HepG2 (cell line): ENCODE measurements at regions not wholly inside any gene's neighbourhood (a gene's known extent, or its start where the extent isn't known, plus 50 kb on each side); places are given as distances from the start of the nearest gene placed in this dataset.
A peak's percentile ranks its signal among the peaks of the same experiment; 100 is the strongest.

ENCODE experiments used
- ATAC-seq: fragments of 200-7000 bp; cut with Tn5 transposase; 3 replicates; pipeline ENCODE4 v1.9.1; 2020; ENCODE audit warnings: mild to moderate bottlenecking, moderate library complexity
- BruUV-seq: library from RNA; stranded (reverse); fragments of 400-500 nt; replicated peaks from 2 replicates; lab custom pipeline; 2021; lab: Mats Ljungman, UMichigan
- CTCF ChIA-PET: fragments of 300-600 bp; formaldehyde crosslinking; extraction: SDS; loops from one replicate; lab custom pipeline; 2021; ENCODE audit warnings: low total read pairs, inconsistent platforms, low intra/inter-chr PET ratio; lab: Yijun Ruan, JAX
- POLR2A ChIA-PET: fragments of 350-600 bp; sonication (Branson Sonifier 250); formaldehyde crosslinking; loops from one replicate; lab custom pipeline; 2020; ENCODE audit warnings: antibody characterized with exemption, inconsistent platforms; lab: Yijun Ruan, JAX
- DNase-seq: peaks from one replicate; pipeline ENCODE4 v3.0.0-alpha.2; 2015; ENCODE audit warnings: low spot score
- FAIRE-seq: peaks from 3 replicates; lab custom pipeline; 2011; peaks lifted over from hg19 to GRCh38; lab: Jason Lieb, UNC
- H2AFZ ChIP-seq: one replicate; pipeline ENCODE4 v1.6.1; 2011; ENCODE audit warnings: low read length, inconsistent platforms
- H3K27ac ChIP-seq: fragments of 300-600 bp; 3 replicates; pipeline ENCODE4 v1.8.0; 2011; ENCODE audit warnings: mixed run types, mild to moderate bottlenecking, mixed read lengths, low read length, inconsistent platforms; ENCODE audit not compliant: insufficient read depth; ENCODE audit errors: extremely low read length
- H3K27me3 ChIP-seq, 2 experiments: fragments of 200-600 bp in 1 of 2; 2 replicates in 1 of 2; 3 replicates in 1 of 2; pipeline versions ENCODE4 v1.6.0 to v1.8.0; 2011; ENCODE audit warnings: low read length in 2 of 2, mild to moderate bottlenecking in 2 of 2, moderate library complexity in 2 of 2, inconsistent platforms in 1 of 2; ENCODE audit not compliant: insufficient read depth in 2 of 2, control insufficient read depth in 1 of 2
- H3K36me3 ChIP-seq, 2 experiments: fragments of 200-600 bp in 1 of 2; replicated peaks in 1 of 2; 2 replicates in 1 of 2; 3 replicates in 1 of 2; pipeline versions ENCODE4 v1.5.1 to v1.8.0; 2011; ENCODE audit warnings: low read length in 2 of 2, inconsistent platforms in 1 of 2; ENCODE audit not compliant: insufficient read depth in 2 of 2, control insufficient read depth in 1 of 2
- H3K4me1 ChIP-seq: 2 replicates; pipeline ENCODE4 v1.5.1; 2012; ENCODE audit warnings: low read length, inconsistent platforms; ENCODE audit not compliant: insufficient read depth
- H3K4me2 ChIP-seq: 2 replicates; pipeline ENCODE4 v1.6.0; 2011; ENCODE audit warnings: low read depth, low read length, inconsistent platforms
- H3K4me3 ChIP-seq, 3 experiments: fragments of 200-600 bp in 1 of 3; sonication (generic), shearing (Covaris generic) in 1 of 3; replicated peaks in 1 of 3; 2 replicates each; pipeline ENCODE4 v1.5.1; 2011 to 2016; ENCODE audit warnings: low read length in 3 of 3, inconsistent platforms in 2 of 3, low read depth in 2 of 3, mild to moderate bottlenecking in 2 of 3, control low read depth in 1 of 3, mixed read lengths in 1 of 3; ENCODE audit not compliant: insufficient read depth in 1 of 3
- H3K79me2 ChIP-seq: one replicate; pipeline ENCODE4 v1.6.1; 2011; ENCODE audit warnings: low read length, inconsistent platforms; ENCODE audit not compliant: insufficient read depth
- H3K9ac ChIP-seq: 2 replicates; pipeline ENCODE4 v1.6.0; 2011; ENCODE audit warnings: mild to moderate bottlenecking, low read depth, low read length, inconsistent platforms; ENCODE audit not compliant: insufficient read depth
- H3K9me3 ChIP-seq: 2 replicates; pipeline ENCODE4 v1.5.1; 2012; ENCODE audit warnings: mild to moderate bottlenecking, low read length
- H4K20me1 ChIP-seq: 2 replicates; pipeline ENCODE4 v1.6.0; 2011; ENCODE audit warnings: inconsistent platforms, mild to moderate bottlenecking, low read length, moderate library complexity; ENCODE audit not compliant: insufficient read depth
- ARHGAP35 ChIP-seq: sonication (generic); formaldehyde crosslinking; IDR thresholded peaks from 2 replicates; pipeline ENCODE4 v1.9.0; 2022; ENCODE audit warnings: mild to moderate bottlenecking, inconsistent platforms, moderate library complexity, missing genetic modification reagents, borderline replicate concordance
- CHCHD3 ChIP-seq: sonication (generic); formaldehyde crosslinking; IDR thresholded peaks from 2 replicates; pipeline ENCODE4 v1.8.0; 2022; ENCODE audit warnings: mild to moderate bottlenecking, missing genetic modification reagents, moderate library complexity
- PHB2 ChIP-seq: fragments of 450-650 bp; IDR thresholded peaks from 2 replicates; pipeline ENCODE4 v1.6.1; 2018; ENCODE audit not compliant: partially characterized antibody
- SP2 ChIP-seq: sonication (generic); formaldehyde crosslinking; IDR thresholded peaks from 2 replicates; pipeline ENCODE4 v1.5.1; 2020; ENCODE audit warnings: mild to moderate bottlenecking, missing genetic modification reagents
- TFAP4 ChIP-seq: sonication (generic); IDR thresholded peaks from 2 replicates; pipeline ENCODE4 v1.6.1; 2016; ENCODE audit warnings: low read depth, borderline replicate concordance
- TMF1 ChIP-seq: sonication (generic); formaldehyde crosslinking; IDR thresholded peaks from 2 replicates; pipeline ENCODE4 v1.8.1; 2022; ENCODE audit warnings: low read depth, missing genetic modification reagents
- ZBED4 ChIP-seq: sonication (generic); formaldehyde crosslinking; IDR thresholded peaks from 2 replicates; pipeline ENCODE4 v1.4.0; 2020; ENCODE audit warnings: missing genetic modification reagents, borderline replicate concordance
- ZBTB21 ChIP-seq: sonication (generic); formaldehyde crosslinking; IDR thresholded peaks from 2 replicates; pipeline ENCODE4 v1.4.0; 2020; ENCODE audit warnings: missing genetic modification reagents
- ZNF34 ChIP-seq: sonication (generic); formaldehyde crosslinking; IDR thresholded peaks from 2 replicates; pipeline ENCODE4 v1.4.0; 2020; ENCODE audit warnings: mild to moderate bottlenecking, missing genetic modification reagents, borderline replicate concordance
- ZNF432 ChIP-seq: sonication (generic); formaldehyde crosslinking; IDR thresholded peaks from 2 replicates; pipeline ENCODE4 v1.5.0; 2020; ENCODE audit warnings: missing genetic modification reagents, mild to moderate bottlenecking, borderline replicate concordance
- ZNF687 ChIP-seq: sonication (generic); formaldehyde crosslinking; IDR thresholded peaks from 2 replicates; pipeline ENCODE4 v1.5.1; 2020; ENCODE audit warnings: mild to moderate bottlenecking, missing genetic modification reagents, moderate library complexity
- WGBS: methylation state at CpG from one replicate; pipeline ENCODE4 v1.1.6; 2017; ENCODE audit warnings: low lambda C conversion rate; 5-methylcytosine and 5-hydroxymethylcytosine counted together
- in situ Hi-C: cut with HindIII; loops from 2 replicates; pipeline ENCODE4 v1.10.0; 2017; ENCODE audit warnings: low pct_unique_long_range_greater_than_20kb; ENCODE audit not compliant: extremely low pct_ligation_motif_present
- intact Hi-C: fragments of 100-400 bp; cut with micrococcal nuclease; formaldehyde crosslinking; loops from one replicate; pipeline ENCODE4 v1.10.0; 2022; ENCODE audit not compliant: unreplicated experiment

GRCh38 chr12:131564845-131565244 lies 146.0 kb upstream of the SFSWAP start (continued):
- no peak for TF ChIP-seq ZBED4 (CRISPR knock-in tag)
- TF ChIP-seq ZNF432 (CRISPR knock-in tag), result no peak
- TF ChIP-seq SP2, result no peak
- no peak for TF ChIP-seq TFAP4

- H3K9me3 ChIP-seq, result no peaks in the 10 kb centered on the region
- FAIRE-seq (no peak), ATAC-seq (peak; percentile 66)
- no peak overlapping the region for H3K4me2 ChIP-seq
- H3K9ac ChIP-seq, result no peak overlapping the region
- no peaks in the 10 kb centered on the region for H3K36me3 ChIP-seq
- CTCF ChIA-PET, result no interaction called here
- no peak overlapping the region for H2AFZ ChIP-seq
- no peaks in the 10 kb centered on the region for H3K4me1 ChIP-seq
- intact Hi-C loops (no loop called here), in situ Hi-C loops (no loop called here)
- H3K27ac ChIP-seq, result no peak overlapping the region
- POLR2A ChIA-PET, result no interaction called here
- no peak overlapping the region for H3K4me3 ChIP-seq
- WGBS, result 30% methylated on average over 17 of the region's 25 CpGs
- no TSS peak for BruUV-seq
- peaks cover 2 to 44% of the 10 kb centered on the region in 2 experiments; a peak in 4 of 5 replicates for H3K27me3 ChIP-seq
- no peaks in the 10 kb centered on the region for H3K79me2 ChIP-seq
- H4K20me1 ChIP-seq, result no peaks in the 10 kb centered on the region
- TF ChIP-seq ARHGAP35 (CRISPR knock-in tag), result no peak
- TF ChIP-seq PHB2, result no peak
- TF ChIP-seq ZNF34 (CRISPR knock-in tag), result no peak
- no peak for TF ChIP-seq CHCHD3 (CRISPR knock-in tag)
- TF ChIP-seq TMF1, result no peak
- no peak for TF ChIP-seq ZBTB21 (CRISPR knock-in tag)
- TF ChIP-seq ZNF687 (CRISPR knock-in tag), result 0 out of 2 replicates have a peak, but pooled peaks have one; percentile 12
- TF ChIP-seq, all 625 proteins: peak for 1
- no peak for DNase-seq
These were observed 145.4 kb upstream of the SFSWAP start for GRCh38 chr12:131565267-131566015.
